HUES64 (cell line): ENCODE measurements at regions not wholly inside any gene's neighbourhood (a gene's known extent, or its start where the extent isn't known, plus 50 kb on each side); places are given as distances from the start of the nearest gene placed in this dataset.
"Not testable (repeated sequence)": the region's sequence is repeated elsewhere in the genome, so short reads cannot be mapped to it uniquely, and the experiment has no call there.

ENCODE experiments used
- H3K27ac ChIP-seq: 2 replicates; pipeline ENCODE4 v1.7.0; 2013; ENCODE audit warnings: low read depth, low read length, inconsistent platforms
- H3K27me3 ChIP-seq: 2 replicates; pipeline ENCODE4 v1.6.1; 2013; ENCODE audit warnings: mild to moderate bottlenecking, low read length; ENCODE audit not compliant: insufficient read depth
- H3K36me3 ChIP-seq: 2 replicates; pipeline ENCODE4 v1.6.1; 2013; ENCODE audit warnings: mild to moderate bottlenecking, low read length; ENCODE audit not compliant: insufficient read depth
- H3K4me1 ChIP-seq: 2 replicates; pipeline ENCODE4 v1.6.1; 2013; ENCODE audit warnings: mild to moderate bottlenecking, low read length, moderate library complexity; ENCODE audit not compliant: insufficient read depth
- H3K4me3 ChIP-seq: 2 replicates; pipeline ENCODE4 v1.5.1; 2013; ENCODE audit warnings: mild to moderate bottlenecking, low read length, moderate library complexity
- H3K9ac ChIP-seq: 2 replicates; pipeline ENCODE4 v1.6.1; 2013; ENCODE audit warnings: mild to moderate bottlenecking, low read depth, low read length
- H3K9me3 ChIP-seq: 2 replicates; pipeline ENCODE4 v1.6.1; 2013; ENCODE audit warnings: low read depth, low read length; ENCODE audit not compliant: insufficient read depth
- WGBS: fragments of 150-250, 120-280 bp; methylation state at CpG from one replicate; pipeline ENCODE4 v1.1.7; 2013; ENCODE audit warnings: missing lambda C conversion rate; 5-methylcytosine and 5-hydroxymethylcytosine counted together

- WGBS: 56% methylated on average over 15 of the region's 15 CpGs
- Histone ChIP-seq H3K9me3 (no peaks in the 10 kb centered on the region), H3K36me3 (no peaks in the 10 kb centered on the region), H3K9ac (no peak overlapping the region), H3K4me1 (peaks cover 21% of the 10 kb centered on the region), H3K4me3 (peak overlapping the region; percentile 3; the same call in 1 of the 2 replicates), H3K27ac (no peak overlapping the region), H3K27me3 (no peaks in the 10 kb centered on the region)
Measured at GRCh38 chr1:117708323-117709248, 102.7 kb downstream of the TENT5C start.

GRCh38 chr1:117709249-117709691 lies 103.4 kb downstream of the TENT5C start:
- Histone ChIP-seq H3K27ac (no peak overlapping the region), H3K9me3 (no peaks in the 10 kb centered on the region), H3K27me3 (no peaks in the 10 kb centered on the region), H3K4me3 (no peak overlapping the region), H3K36me3 (no peaks in the 10 kb centered on the region), H3K9ac (no peak overlapping the region), H3K4me1 (peaks cover 21% of the 10 kb centered on the region)
- 87% methylated on average over 4 of the region's 4 CpGs for WGBS

GRCh38 chr1:117710710-117711109 lies 104.9 kb downstream of the TENT5C start:
- no peaks in the 10 kb centered on the region for H3K9me3 ChIP-seq
- H3K27ac ChIP-seq: no peak overlapping the region
- no peaks in the 10 kb centered on the region for H3K36me3 ChIP-seq
- H3K27me3 ChIP-seq: no peaks in the 10 kb centered on the region
- H3K9ac ChIP-seq: no peak overlapping the region
- WGBS: 88% methylated on average over 8 of the region's 8 CpGs
- H3K4me3 ChIP-seq: no peak overlapping the region
- peaks cover 21% of the 10 kb centered on the region for H3K4me1 ChIP-seq

- Histone ChIP-seq H3K36me3 (no peaks in the 10 kb centered on the region), H3K9me3 (no peaks in the 10 kb centered on the region), H3K4me1 (peaks cover 19% of the 10 kb centered on the region), H3K27ac (no peak overlapping the region), H3K4me3 (no peak overlapping the region), H3K27me3 (no peaks in the 10 kb centered on the region), H3K9ac (no peak overlapping the region)
- WGBS: 93% methylated on average over 2 of the region's 2 CpGs
Measured at GRCh38 chr1:117712621-117713020, 106.8 kb downstream of the TENT5C start.

GRCh38 chr1:117714546-117714945 lies 108.7 kb downstream of the TENT5C start:
- WGBS: no CpG with 5 or more reads among the region's 1 CpG
- Histone ChIP-seq H3K27me3 (no peaks in the 10 kb centered on the region), H3K9me3 (peaks cover 6% of the 10 kb centered on the region), H3K27ac (no peak overlapping the region), H3K9ac (no peak overlapping the region), H3K4me1 (0 out of 2 replicates have a peak, but pooled peaks cover under 1% of the 10 kb centered on the region), H3K4me3 (no peak overlapping the region), H3K36me3 (no peaks in the 10 kb centered on the region)

GRCh38 chr1:117716030-117716429 lies 110.2 kb downstream of the TENT5C start:
- WGBS: 89% methylated on average over 4 of the region's 4 CpGs
- not testable (repeated sequence) for H3K9ac ChIP-seq, H3K36me3 ChIP-seq

GRCh38 chr1:117717980-117718379 lies 112.1 kb downstream of the TENT5C start:
- H3K27me3 ChIP-seq, H3K4me3 ChIP-seq, H3K9ac ChIP-seq, H3K4me1 ChIP-seq, H3K36me3 ChIP-seq, H3K27ac ChIP-seq: not testable (repeated sequence)
- H3K9me3 ChIP-seq: peaks cover 22% of the 10 kb centered on the region

More at GRCh38 chr1:117716030-117716429, 110.2 kb downstream of the TENT5C start:
- not testable (repeated sequence) for H3K27ac ChIP-seq, H3K4me3 ChIP-seq, H3K4me1 ChIP-seq, H3K27me3 ChIP-seq
- peaks cover 21% of the 10 kb centered on the region for H3K9me3 ChIP-seq

- H3K9ac ChIP-seq, H3K4me1 ChIP-seq, H3K27me3 ChIP-seq, H3K27ac ChIP-seq, H3K4me3 ChIP-seq, H3K36me3 ChIP-seq: not testable (repeated sequence)
- peaks cover 22% of the 10 kb centered on the region for H3K9me3 ChIP-seq
- WGBS: 100% methylated on average over 1 of the region's 2 CpGs
Measured at GRCh38 chr1:117718596-117718995, 112.7 kb downstream of the TENT5C start.

GRCh38 chr1:117719004-117719403 lies 113.2 kb downstream of the TENT5C start:
- Histone ChIP-seq H3K9me3 (peaks cover 22% of the 10 kb centered on the region), H3K4me1 (no peaks in the 10 kb centered on the region), H3K4me3 (no peak overlapping the region), H3K36me3 (no peaks in the 10 kb centered on the region), H3K27me3 (no peaks in the 10 kb centered on the region), H3K9ac (no peak overlapping the region), H3K27ac (no peak overlapping the region)
- WGBS: 100% methylated on average over 1 of the region's 1 CpG

- WGBS: 91% methylated on average over 4 of the region's 4 CpGs
- Histone ChIP-seq H3K9ac (no peak overlapping the region), H3K4me3 (no peak overlapping the region), H3K9me3 (peaks cover 3% of the 10 kb centered on the region; the same call in 1 of the 2 replicates), H3K4me1 (0 out of 2 replicates have a peak, but pooled peaks cover 4% of the 10 kb centered on the region), H3K27me3 (no peaks in the 10 kb centered on the region), H3K27ac (no peak overlapping the region), H3K36me3 (no peaks in the 10 kb centered on the region)
Measured at GRCh38 chr1:117732065-117732797, 126.4 kb downstream of the TENT5C start.

GRCh38 chr1:117732956-117733355 lies 127.1 kb downstream of the TENT5C start:
- Histone ChIP-seq H3K27ac (no peak overlapping the region), H3K36me3 (no peaks in the 10 kb centered on the region), H3K9me3 (peaks cover 1% of the 10 kb centered on the region; the same call in 1 of the 2 replicates), H3K4me3 (no peak overlapping the region), H3K9ac (no peak overlapping the region), H3K4me1 (0 out of 2 replicates have a peak, but pooled peaks cover 4% of the 10 kb centered on the region), H3K27me3 (no peaks in the 10 kb centered on the region)
- WGBS: 93% methylated on average over 7 of the region's 7 CpGs
